ENCODE measurements at regions not wholly inside any gene's neighbourhood (a gene's known extent, or its start where the extent isn't known, plus 50 kb on each side); places are given as distances from the start of the nearest gene placed in this dataset.

GRCh38 chr5:114118511-114118910 lies 243.4 kb upstream of the KCNN2 start:
- Histone ChIP-seq H3K27ac (replicated peaks) (no peak overlapping the region), H3K4me3 (replicated peaks; ENCODE audit: insufficient read depth, low read length) (no peak overlapping the region), H3K27me3 (ENCODE audit: insufficient read depth, poor library complexity, severe bottlenecking) (no peaks in the 10 kb centered on the region)
- TF ChIP-seq GABPA (IDR thresholded peaks at IDR 0.05; ENCODE audit: low read depth): no peak
- TF ChIP-seq CTCF (IDR thresholded peaks at IDR 0.05; ENCODE audit: insufficient read depth, low read length): no peak
- TF ChIP-seq POLR2AphosphoS5 (IDR thresholded peaks at IDR 0.05; ENCODE audit: low read depth): no peak
- no peak for TF ChIP-seq SPI1 (IDR thresholded peaks at IDR 0.05; ENCODE audit: borderline replicate concordance, low read depth)
- TF ChIP-seq, protein P1, sequence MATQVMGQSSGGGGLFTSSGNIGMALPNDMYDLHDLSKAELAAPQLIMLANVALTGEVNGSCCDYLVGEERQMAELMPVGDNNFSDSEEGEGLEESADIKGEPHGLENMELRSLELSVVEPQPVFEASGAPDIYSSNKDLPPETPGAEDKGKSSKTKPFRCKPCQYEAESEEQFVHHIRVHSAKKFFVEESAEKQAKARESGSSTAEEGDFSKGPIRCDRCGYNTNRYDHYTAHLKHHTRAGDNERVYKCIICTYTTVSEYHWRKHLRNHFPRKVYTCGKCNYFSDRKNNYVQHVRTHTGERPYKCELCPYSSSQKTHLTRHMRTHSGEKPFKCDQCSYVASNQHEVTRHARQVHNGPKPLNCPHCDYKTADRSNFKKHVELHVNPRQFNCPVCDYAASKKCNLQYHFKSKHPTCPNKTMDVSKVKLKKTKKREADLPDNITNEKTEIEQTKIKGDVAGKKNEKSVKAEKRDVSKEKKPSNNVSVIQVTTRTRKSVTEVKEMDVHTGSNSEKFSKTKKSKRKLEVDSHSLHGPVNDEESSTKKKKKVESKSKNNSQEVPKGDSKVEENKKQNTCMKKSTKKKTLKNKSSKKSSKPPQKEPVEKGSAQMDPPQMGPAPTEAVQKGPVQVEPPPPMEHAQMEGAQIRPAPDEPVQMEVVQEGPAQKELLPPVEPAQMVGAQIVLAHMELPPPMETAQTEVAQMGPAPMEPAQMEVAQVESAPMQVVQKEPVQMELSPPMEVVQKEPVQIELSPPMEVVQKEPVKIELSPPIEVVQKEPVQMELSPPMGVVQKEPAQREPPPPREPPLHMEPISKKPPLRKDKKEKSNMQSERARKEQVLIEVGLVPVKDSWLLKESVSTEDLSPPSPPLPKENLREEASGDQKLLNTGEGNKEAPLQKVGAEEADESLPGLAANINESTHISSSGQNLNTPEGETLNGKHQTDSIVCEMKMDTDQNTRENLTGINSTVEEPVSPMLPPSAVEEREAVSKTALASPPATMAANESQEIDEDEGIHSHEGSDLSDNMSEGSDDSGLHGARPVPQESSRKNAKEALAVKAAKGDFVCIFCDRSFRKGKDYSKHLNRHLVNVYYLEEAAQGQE (IDR thresholded peaks at IDR 0.05; ENCODE audit: insufficient replicate concordance, low read depth): no peak
- no peak for DNase-seq (ENCODE audit: low read depth in 1 of 2, low spot score in 1 of 2)

DNA sequence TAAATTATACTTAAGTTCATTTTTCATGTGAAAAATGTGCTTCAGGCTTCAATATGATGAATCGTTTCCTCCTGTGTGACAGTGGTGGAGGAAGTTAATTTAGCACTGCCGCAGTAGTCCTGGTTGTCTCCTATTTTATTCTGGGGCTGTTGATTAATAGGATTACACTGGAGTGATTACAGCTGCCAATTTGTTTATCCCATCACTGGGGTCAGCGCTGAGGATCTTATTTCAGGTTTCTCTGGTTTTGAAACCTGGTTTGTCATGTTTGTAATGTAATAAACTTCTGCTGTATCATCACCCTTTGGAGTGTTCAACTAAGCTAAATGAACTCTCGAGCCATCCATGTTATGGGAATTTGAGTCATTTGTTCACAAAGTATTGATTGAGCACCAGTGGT lies 241.7 kb upstream of the KCNN2 start:
- H3K27ac ChIP-seq (replicated peaks): no peak overlapping the region
- TF ChIP-seq CTCF (IDR thresholded peaks at IDR 0.05; ENCODE audit: insufficient read depth, low read length) (no peak), POLR2AphosphoS5 (IDR thresholded peaks at IDR 0.05; ENCODE audit: low read depth) (no peak), GABPA (IDR thresholded peaks at IDR 0.05; ENCODE audit: low read depth) (no peak)
- TF ChIP-seq, protein P1 (IDR thresholded peaks at IDR 0.05; ENCODE audit: insufficient replicate concordance, low read depth): no peak
- no peak for DNase-seq (ENCODE audit: low read depth in 1 of 2, low spot score in 1 of 2)
- H3K27me3 ChIP-seq (ENCODE audit: insufficient read depth, poor library complexity, severe bottlenecking): no peaks in the 10 kb centered on the region
- H3K4me3 ChIP-seq (replicated peaks; ENCODE audit: insufficient read depth, low read length): no peak overlapping the region

DNA sequence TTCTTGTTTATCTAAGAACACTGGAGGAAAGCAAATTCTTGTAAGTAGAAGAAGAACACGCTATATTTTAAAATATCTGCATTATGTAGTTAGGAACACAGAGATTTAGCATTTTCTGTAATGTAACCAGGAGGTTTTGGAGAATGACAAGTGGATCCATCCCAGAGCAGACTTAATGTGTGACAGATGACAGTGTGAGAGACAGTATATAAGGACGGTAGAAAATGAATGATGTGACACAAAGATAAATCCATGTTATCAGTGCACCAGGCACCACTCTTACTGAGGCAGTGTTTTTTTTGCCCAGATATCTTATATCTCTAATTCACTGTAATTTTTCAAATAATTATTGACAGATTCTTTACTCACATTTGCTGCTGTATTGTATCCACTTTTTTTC lies 239.0 kb upstream of the KCNN2 start:
- Histone ChIP-seq H3K27ac (replicated peaks) (no peak overlapping the region), H3K27me3 (ENCODE audit: insufficient read depth, poor library complexity, severe bottlenecking) (no peaks in the 10 kb centered on the region), H3K4me3 (replicated peaks; ENCODE audit: insufficient read depth, low read length) (no peak overlapping the region)
- TF ChIP-seq SPI1 (IDR thresholded peaks at IDR 0.05; ENCODE audit: borderline replicate concordance, low read depth): no peak
- no peak for TF ChIP-seq CTCF (IDR thresholded peaks at IDR 0.05; ENCODE audit: insufficient read depth, low read length)
- no peak for TF ChIP-seq GABPA (IDR thresholded peaks at IDR 0.05; ENCODE audit: low read depth)
- TF ChIP-seq POLR2AphosphoS5 (IDR thresholded peaks at IDR 0.05; ENCODE audit: low read depth): no peak
- TF ChIP-seq, protein P1 (IDR thresholded peaks at IDR 0.05; ENCODE audit: insufficient replicate concordance, low read depth): no peak
- DNase-seq (ENCODE audit: low read depth in 1 of 2, low spot score in 1 of 2): no peak

All from HL-60 (cell line).